IMR-90 (cell line): ENCODE measurements at regions not wholly inside any gene's neighbourhood (a gene's known extent, or its start where the extent isn't known, plus 50 kb on each side); places are given as distances from the start of the nearest gene placed in this dataset.

Experiments
- ATAC-seq: fragments of 200-7000 bp; cut with Tn5 transposase; 2 replicates; pipeline ENCODE4 v1.9.1; 2020; ENCODE audit warnings: low read depth, mild to moderate bottlenecking, moderate library complexity
- BruUV-seq: library from RNA; stranded (reverse); fragments of 400-500 nt; replicated peaks from 2 replicates; lab custom pipeline; 2021; lab: Mats Ljungman, UMichigan
- CTCF ChIA-PET: fragments of 300-600 bp; formaldehyde crosslinking; extraction: SDS; loops from one replicate; lab custom pipeline; 2021; ENCODE audit warnings: antibody characterized with exemption; lab: Yijun Ruan, JAX
- POLR2A ChIA-PET: fragments of 300-600 bp; sonication (Branson Sonifier 250); formaldehyde crosslinking; loops from one replicate; lab custom pipeline; 2022; ENCODE audit warnings: antibody characterized with exemption; ENCODE audit not compliant: unreplicated experiment; lab: Charles Lee
- DNase-seq: peaks from one replicate; pipeline ENCODE4 v3.0.0; 2013
- H2AFZ ChIP-seq: replicated peaks from 2 replicates; pipeline ENCODE3; 2013; ENCODE audit warnings: low read length, mild to moderate bottlenecking; ENCODE audit not compliant: poor library complexity
- H2AK5ac ChIP-seq: 2 replicates; pipeline ENCODE4 v1.6.1; 2013; ENCODE audit warnings: low read depth, low read length, inconsistent platforms
- H2AK9ac ChIP-seq: replicated peaks from 2 replicates; pipeline ENCODE3; 2013; ENCODE audit warnings: mild to moderate bottlenecking, low read depth, low read length, moderate library complexity; ENCODE audit not compliant: poor library complexity
- H2BK120ac ChIP-seq: 2 replicates; pipeline ENCODE4 v1.6.1; 2013; ENCODE audit warnings: low read depth, low read length, inconsistent platforms
- H2BK15ac ChIP-seq: 3 replicates; pipeline ENCODE4 v1.6.1; 2013; ENCODE audit warnings: low read depth, low read length, inconsistent platforms
- H2BK20ac ChIP-seq: 2 replicates; pipeline ENCODE4 v1.6.1; 2013; ENCODE audit warnings: low read depth, mild to moderate bottlenecking, inconsistent platforms, low read length, moderate library complexity
- H2BK5ac ChIP-seq: 2 replicates; pipeline ENCODE4 v1.6.1; 2013; ENCODE audit warnings: mild to moderate bottlenecking, low read depth, low read length, inconsistent platforms; ENCODE audit not compliant: poor library complexity, severe bottlenecking
- H3K14ac ChIP-seq: replicated peaks from 2 replicates; pipeline ENCODE4 v1.6.1; 2013; ENCODE audit warnings: low read depth, low read length, inconsistent platforms
- H3K18ac ChIP-seq: 2 replicates; pipeline ENCODE4 v1.6.1; 2013; ENCODE audit warnings: low read depth, low read length, control low read depth
- H3K23ac ChIP-seq: 2 replicates; pipeline ENCODE4 v1.6.1; 2013; ENCODE audit warnings: low read depth, low read length, inconsistent platforms
- H3K27ac ChIP-seq: 2 replicates; pipeline ENCODE4 v1.5.1; 2013; ENCODE audit warnings: mild to moderate bottlenecking, control low read depth, low read length; ENCODE audit not compliant: insufficient read depth
- H3K27me3 ChIP-seq: 2 replicates; pipeline ENCODE4 v1.6.1; 2013; ENCODE audit warnings: low read length; ENCODE audit not compliant: control insufficient read depth, insufficient read depth
- H3K36me3 ChIP-seq: 2 replicates; pipeline ENCODE4 v1.6.1; 2013; ENCODE audit warnings: low read length, mixed read lengths; ENCODE audit not compliant: control insufficient read depth, insufficient read depth
- H3K4ac ChIP-seq: 2 replicates; pipeline ENCODE4 v1.6.1; 2013; ENCODE audit warnings: low read depth, low read length, inconsistent platforms
- H3K4me1 ChIP-seq: 2 replicates; pipeline ENCODE4 v1.6.1; 2013; ENCODE audit warnings: low read length, mixed read lengths; ENCODE audit not compliant: control insufficient read depth, insufficient read depth
- H3K4me2 ChIP-seq: 2 replicates; pipeline ENCODE4 v1.6.1; 2013; ENCODE audit warnings: low read depth, mild to moderate bottlenecking, control low read depth, low read length, moderate library complexity
- H3K4me3 ChIP-seq: 2 replicates; pipeline ENCODE4 v1.5.1; 2013; ENCODE audit warnings: low read depth, mild to moderate bottlenecking, control low read depth, low read length, moderate library complexity; ENCODE audit not compliant: insufficient read depth
- H3K56ac ChIP-seq: 2 replicates; pipeline ENCODE4 v1.6.1; 2013; ENCODE audit warnings: low read length, inconsistent platforms; ENCODE audit not compliant: insufficient read depth; ENCODE audit errors: extremely low read depth
- H3K79me1 ChIP-seq, 2 experiments: 2 replicates each; pipeline ENCODE4 v1.6.1; 2013; ENCODE audit warnings: low read length in 2 of 2, inconsistent platforms in 1 of 2, low read depth in 1 of 2
- H3K9ac ChIP-seq: 2 replicates; pipeline ENCODE4 v1.6.1; 2013; ENCODE audit warnings: low read depth, low read length, control low read depth
- H3K9me1 ChIP-seq: 2 replicates; pipeline ENCODE4 v1.6.1; 2013; ENCODE audit warnings: low read length, inconsistent platforms; ENCODE audit not compliant: insufficient read depth
- H3K9me3 ChIP-seq: 2 replicates; pipeline ENCODE4 v1.6.1; 2013; ENCODE audit warnings: low read length; ENCODE audit not compliant: control insufficient read depth, insufficient read depth
- H4K20me1 ChIP-seq: 2 replicates; pipeline ENCODE4 v1.6.1; 2013; ENCODE audit warnings: low read length, inconsistent platforms; ENCODE audit not compliant: insufficient read depth
- H4K5ac ChIP-seq: 2 replicates; pipeline ENCODE4 v1.6.1; 2013; ENCODE audit warnings: mild to moderate bottlenecking, low read depth, low read length, control low read depth
- H4K8ac ChIP-seq, 2 experiments: 2 replicates each; pipeline ENCODE4 v1.6.1; 2013; ENCODE audit warnings: low read depth in 2 of 2, low read length in 2 of 2, control low read depth in 1 of 2, inconsistent platforms in 1 of 2
- H4K91ac ChIP-seq: 2 replicates; pipeline ENCODE4 v1.6.1; 2013; ENCODE audit warnings: low read depth, low read length, inconsistent platforms; ENCODE audit not compliant: insufficient read depth
- BHLHE40 ChIP-seq: fragments of 150-350 bp; IDR thresholded peaks from 2 replicates; pipeline ENCODE4 v1.6.1; 2016; ENCODE audit warnings: mild to moderate bottlenecking, low read depth, low read length
- ELK1 ChIP-seq: fragments of 150-350 bp; IDR thresholded peaks from 2 replicates; pipeline ENCODE4 v1.6.1; 2016; ENCODE audit warnings: low read depth, mild to moderate bottlenecking, low read length, moderate library complexity, borderline replicate concordance
- FOS ChIP-seq: fragments of 150-350 bp; IDR thresholded peaks from 2 replicates; pipeline ENCODE4 v1.6.1; 2016; ENCODE audit warnings: low read depth, low read length
- MAZ ChIP-seq: IDR thresholded peaks from 2 replicates; pipeline ENCODE4 v1.6.1; 2012; ENCODE audit warnings: low read depth, mild to moderate bottlenecking, low read length, improper control_type of control experiment, moderate library complexity, borderline replicate concordance
- POLR2A ChIP-seq: IDR thresholded peaks from 2 replicates; pipeline ENCODE4 v1.6.1; 2012; ENCODE audit warnings: mild to moderate bottlenecking, low read depth, low read length
- SMC3 ChIP-seq: fragments of 150-350 bp; IDR thresholded peaks from 2 replicates; pipeline ENCODE4 v1.6.1; 2016; ENCODE audit warnings: low read depth, mild to moderate bottlenecking, antibody characterized with exemption, low read length, moderate library complexity
- WGBS, 2 experiments: methylation state at CpG; one replicate each; pipeline versions ENCODE4 v1.1.5 to v1.1.7; 2013; ENCODE audit warnings: missing lambda C conversion rate in 2 of 2; ENCODE audit not compliant: insufficient read length in 1 of 2; ENCODE audit errors: extremely low coverage in 2 of 2; 5-methylcytosine and 5-hydroxymethylcytosine counted together
- dilution Hi-C: fragments of 300-500 bp; cut with HindIII; formaldehyde crosslinking; loops from one replicate; pipeline ENCODE4 v1.14.3; 2018; ENCODE audit warnings: low sequenced_read_pairs; ENCODE audit not compliant: unreplicated experiment
- in situ Hi-C: fragments of 300-500 bp; cut with MboI; formaldehyde crosslinking; loops from 3 replicates; pipeline ENCODE4 v1.14.3; 2019; ENCODE audit warnings: low sequenced_read_pairs, inconsistent platforms, mixed read lengths
- intact Hi-C: fragments of 100-400 bp; cut with micrococcal nuclease; formaldehyde crosslinking; loops from 2 replicates; pipeline ENCODE4 v1.10.0; 2022

GRCh38 chr5:125554355-125554754, 807.9 kb upstream of the ZNF608 start:
- Histone ChIP-seq H4K91ac (no peak overlapping the region), H2AK5ac (no peak overlapping the region), H3K56ac (no peak overlapping the region), H3K4me1 (peaks cover 7% of the 10 kb centered on the region), H2AK9ac (no peak overlapping the region), H3K36me3 (no peaks in the 10 kb centered on the region), H3K27me3 (no peaks in the 10 kb centered on the region), H2BK15ac (no peak overlapping the region), H3K9me3 (no peaks in the 10 kb centered on the region), H3K9me1 (peaks cover 2% of the 10 kb centered on the region; the same call in 1 of the 2 replicates), H2BK120ac (no peak overlapping the region), H2BK20ac (no peak overlapping the region), H2AFZ (no peak overlapping the region), H3K14ac (no peak overlapping the region), H2BK5ac (no peak overlapping the region), H3K18ac (no peak overlapping the region), H3K79me1 (no peaks in the 10 kb centered on the region), H4K8ac (no peak overlapping the region), H3K27ac (no peak overlapping the region), H4K20me1 (no peaks in the 10 kb centered on the region), H3K4ac (no peak overlapping the region), H3K4me2 (no peak overlapping the region), H3K4me3 (no peak overlapping the region), H4K5ac (no peak overlapping the region), H3K9ac (no peak overlapping the region), H3K23ac (no peak overlapping the region)
- in situ Hi-C loops (no loop called here), intact Hi-C loops (loop anchor here (5.0 kb wide), 1 partner anchor 807 kb away; the partner anchor contains the start of gene ZNF608), dilution Hi-C loops (no loop called here)
- ATAC-seq, result no peak
- WGBS, 2 experiments, result no CpG with 5 or more reads among the region's 2 CpGs
- BruUV-seq, result no TSS peak
- POLR2A ChIA-PET, result no interaction called here
- CTCF ChIA-PET, result no interaction called here
- TF ChIP-seq POLR2A (no peak), FOS (no peak), ELK1 (no peak), SMC3 (no peak), MAZ (no peak), BHLHE40 (no peak)
- no peak for DNase-seq
